PC-9 (cell line): ENCODE measurements at regions not wholly inside any gene's neighbourhood (a gene's known extent, or its start where the extent isn't known, plus 50 kb on each side); places are given as distances from the start of the nearest gene placed in this dataset.

Experiments used
- BruUV-seq: library from RNA; stranded (reverse); fragments of 400-500 nt; replicated peaks from 2 replicates; lab custom pipeline; 2021; lab: Mats Ljungman, UMichigan
- CTCF ChIA-PET: fragments of 300-600 bp; sonication (Branson Sonifier 250); formaldehyde crosslinking; loops from one replicate; lab custom pipeline; 2022; ENCODE audit warnings: antibody characterized with exemption; lab: Charles Lee
- POLR2A ChIA-PET: fragments of 300-600 bp; sonication (Branson Sonifier 250); formaldehyde crosslinking; loops from one replicate; lab custom pipeline; 2022; ENCODE audit warnings: antibody characterized with exemption; ENCODE audit not compliant: unreplicated experiment; lab: Charles Lee
- DNase-seq, 2 experiments: peaks; one replicate each; pipeline versions ENCODE4 v3.0.0 to v3.0.0-alpha.2; 2015 to 2022; ENCODE audit warnings: mixed read lengths in 1 of 2
- H2AFZ ChIP-seq: fragments of 200-600 bp; sonication (generic); 2 replicates; pipeline ENCODE4 v1.8.1; 2017; ENCODE audit warnings: antibody characterized with exemption
- H3F3A ChIP-seq: fragments of 200-600 bp; sonication (generic); 2 replicates; pipeline ENCODE4 v1.8.1; 2017; ENCODE audit warnings: antibody characterized with exemption, mild to moderate bottlenecking, low read depth; ENCODE audit not compliant: insufficient read depth
- H3K27ac ChIP-seq: fragments of 200-600 bp; sonication (generic); 2 replicates; pipeline ENCODE4 v1.6.1; 2016; ENCODE audit warnings: mixed run types
- H3K27me3 ChIP-seq: fragments of 200-600 bp; sonication (generic); 2 replicates; pipeline ENCODE4 v1.6.1; 2016; ENCODE audit warnings: low read depth, mixed run types; ENCODE audit not compliant: insufficient read depth
- H3K36me3 ChIP-seq: fragments of 200-600 bp; sonication (generic); 2 replicates; pipeline ENCODE4 v1.6.1; 2016; ENCODE audit warnings: low read depth, mixed run types
- H3K4me1 ChIP-seq: fragments of 200-600 bp; sonication (generic); replicated peaks from 2 replicates; pipeline ENCODE4 v1.6.1; 2016; ENCODE audit warnings: mixed run types; ENCODE audit not compliant: insufficient read depth
- H3K4me2 ChIP-seq: fragments of 200-600 bp; sonication (generic); 2 replicates; pipeline ENCODE4 v1.6.1; 2017; ENCODE audit warnings: mixed run types
- H3K4me3 ChIP-seq: fragments of 200-600 bp; sonication (generic); 2 replicates; pipeline ENCODE4 v1.6.1; 2016; ENCODE audit warnings: mixed run types
- H3K79me2 ChIP-seq: fragments of 200-600 bp; sonication (generic); 2 replicates; pipeline ENCODE4 v1.6.1; 2017; ENCODE audit warnings: low read depth, mixed run types
- H3K9me2 ChIP-seq: fragments of 200-600 bp; sonication (generic); 2 replicates; pipeline ENCODE4 v1.8.1; 2017; ENCODE audit warnings: mild to moderate bottlenecking; ENCODE audit not compliant: insufficient read depth
- H3K9me3 ChIP-seq: fragments of 200-600 bp; sonication (generic); 2 replicates; pipeline ENCODE4 v1.8.1; 2016; ENCODE audit warnings: low read depth; ENCODE audit not compliant: insufficient read depth
- H4K20me1 ChIP-seq: fragments of 200-600 bp; sonication (generic); 2 replicates; pipeline ENCODE4 v1.8.1; 2017; ENCODE audit not compliant: insufficient read depth
- EZH2 ChIP-seq: fragments of 200-600 bp; sonication (generic); IDR thresholded peaks from 2 replicates; pipeline ENCODE4 v1.8.0; 2017; ENCODE audit warnings: antibody characterized with exemption, low read depth
- intact Hi-C: fragments of 100-400 bp; cut with micrococcal nuclease; formaldehyde crosslinking; loops from one replicate; pipeline ENCODE4 v1.10.0; 2022; ENCODE audit not compliant: unreplicated experiment
- TF ChIP-seq, protein P1 (sequence below): fragments of 200-600 bp; sonication (generic); conservative IDR thresholded peaks from 2 replicates; pipeline ENCODE4 v1.6.1; 2017; ENCODE audit warnings: mixed run types, antibody characterized with exemption, mild to moderate bottlenecking, moderate library complexity

DNA sequence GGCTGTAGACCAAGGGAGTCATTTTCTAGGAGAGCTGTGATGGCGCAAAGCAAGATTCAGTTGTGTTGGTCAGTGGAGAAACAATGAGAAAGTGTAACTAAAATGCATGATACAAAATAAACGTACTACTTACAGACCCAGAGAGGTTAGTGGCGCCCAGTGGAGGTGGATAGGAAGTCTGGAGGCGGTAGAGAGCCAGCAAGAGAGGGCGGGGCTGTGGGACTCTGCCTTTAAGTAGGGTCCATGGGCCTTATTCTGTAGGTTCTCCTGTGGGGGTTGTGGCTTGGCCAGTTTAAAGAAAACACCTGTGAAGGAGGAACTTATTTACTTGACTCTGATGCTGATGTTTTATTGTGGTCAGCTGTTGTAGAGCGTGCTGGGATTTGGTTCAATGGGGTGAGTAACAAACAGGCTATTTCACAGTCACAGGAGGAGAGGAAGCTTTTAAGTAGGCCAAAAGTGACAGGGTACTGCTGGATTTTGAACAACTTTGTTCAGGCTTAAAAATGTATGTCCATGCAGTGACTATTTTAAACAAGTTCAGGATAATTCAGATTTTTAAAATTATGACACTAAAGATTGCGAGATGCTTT, 1097.7 kb downstream of the TMTC2 start:
- Histone ChIP-seq H3K4me1 (0 out of 2 replicates have a peak, but pooled peaks cover 3% of the 10 kb centered on the region), H3K79me2 (no peaks in the 10 kb centered on the region), H3K4me2 (no peak overlapping the region), H3K9me3 (no peaks in the 10 kb centered on the region), H3F3A (no peaks in the 10 kb centered on the region), H2AFZ (peak overlapping the region; percentile 58; the same call in 1 of the 2 replicates), H3K27me3 (no peaks in the 10 kb centered on the region), H3K9me2 (no peaks in the 10 kb centered on the region), H3K4me3 (no peak overlapping the region), H3K27ac (no peak overlapping the region), H3K36me3 (no peaks in the 10 kb centered on the region), H4K20me1 (no peaks in the 10 kb centered on the region)
- BruUV-seq: no TSS peak
- ChIA-PET POLR2A (no interaction called here), CTCF (no interaction called here)
- TF ChIP-seq, protein P1, sequence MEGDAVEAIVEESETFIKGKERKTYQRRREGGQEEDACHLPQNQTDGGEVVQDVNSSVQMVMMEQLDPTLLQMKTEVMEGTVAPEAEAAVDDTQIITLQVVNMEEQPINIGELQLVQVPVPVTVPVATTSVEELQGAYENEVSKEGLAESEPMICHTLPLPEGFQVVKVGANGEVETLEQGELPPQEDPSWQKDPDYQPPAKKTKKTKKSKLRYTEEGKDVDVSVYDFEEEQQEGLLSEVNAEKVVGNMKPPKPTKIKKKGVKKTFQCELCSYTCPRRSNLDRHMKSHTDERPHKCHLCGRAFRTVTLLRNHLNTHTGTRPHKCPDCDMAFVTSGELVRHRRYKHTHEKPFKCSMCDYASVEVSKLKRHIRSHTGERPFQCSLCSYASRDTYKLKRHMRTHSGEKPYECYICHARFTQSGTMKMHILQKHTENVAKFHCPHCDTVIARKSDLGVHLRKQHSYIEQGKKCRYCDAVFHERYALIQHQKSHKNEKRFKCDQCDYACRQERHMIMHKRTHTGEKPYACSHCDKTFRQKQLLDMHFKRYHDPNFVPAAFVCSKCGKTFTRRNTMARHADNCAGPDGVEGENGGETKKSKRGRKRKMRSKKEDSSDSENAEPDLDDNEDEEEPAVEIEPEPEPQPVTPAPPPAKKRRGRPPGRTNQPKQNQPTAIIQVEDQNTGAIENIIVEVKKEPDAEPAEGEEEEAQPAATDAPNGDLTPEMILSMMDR: no peak
- TF ChIP-seq EZH2: no peak
- no peak for DNase-seq
- intact Hi-C loops: no loop called here

DNA sequence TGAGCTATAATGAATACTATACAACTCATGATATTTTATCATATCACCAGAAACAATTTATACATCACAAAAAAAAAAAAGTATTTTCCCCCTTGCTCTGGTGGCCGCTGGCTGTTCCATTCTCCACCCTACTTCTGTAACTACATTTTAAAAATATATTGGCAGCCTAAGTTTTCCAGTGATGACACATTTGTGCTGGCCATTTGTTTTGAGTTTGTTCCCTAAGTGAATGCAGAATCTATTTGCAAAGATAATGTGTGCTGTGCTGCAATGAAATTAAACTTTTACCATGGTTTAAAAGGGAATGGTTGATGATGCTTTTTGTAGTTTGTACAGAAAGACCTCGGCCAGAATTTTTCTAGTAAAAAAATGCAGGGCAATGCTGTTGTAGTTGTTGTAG, 1092.8 kb downstream of the TMTC2 start:
- ChIA-PET CTCF (no interaction called here), POLR2A (no interaction called here)
- Histone ChIP-seq H3K4me1 (no peaks in the 10 kb centered on the region), H3K27me3 (no peaks in the 10 kb centered on the region), H2AFZ (no peak overlapping the region), H3K4me3 (no peak overlapping the region), H3F3A (no peaks in the 10 kb centered on the region), H3K9me3 (no peaks in the 10 kb centered on the region), H3K9me2 (no peaks in the 10 kb centered on the region), H3K27ac (no peak overlapping the region), H3K4me2 (no peak overlapping the region), H4K20me1 (no peaks in the 10 kb centered on the region), H3K36me3 (no peaks in the 10 kb centered on the region), H3K79me2 (no peaks in the 10 kb centered on the region)
- DNase-seq: no peak
- intact Hi-C loops: no loop called here
- TF ChIP-seq EZH2: no peak
- TF ChIP-seq, protein P1: no peak
- BruUV-seq: no TSS peak

DNA sequence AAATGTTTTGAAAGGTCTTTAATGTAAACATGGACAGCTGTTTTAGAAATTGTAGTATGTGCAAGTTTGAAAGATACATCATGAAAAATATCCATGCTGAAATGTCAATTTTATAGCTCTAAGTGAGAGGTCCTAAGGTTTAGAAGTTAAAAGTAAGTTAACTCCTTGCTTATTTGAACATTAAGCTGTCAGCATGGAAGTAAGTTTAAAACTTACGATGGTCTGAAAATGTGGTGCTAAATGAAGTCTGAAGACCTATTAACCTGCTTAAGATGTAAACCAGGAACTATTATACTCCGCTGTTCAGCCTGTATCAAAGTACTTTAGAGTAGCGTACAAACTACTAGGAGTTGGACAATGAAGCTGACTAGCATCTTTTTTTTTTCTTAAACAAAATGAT, 1082.4 kb downstream of the TMTC2 start:
- H3K27ac ChIP-seq: no peak overlapping the region
- no peaks in the 10 kb centered on the region for H4K20me1 ChIP-seq
- H3K9me2 ChIP-seq: no peaks in the 10 kb centered on the region
- no peaks in the 10 kb centered on the region for H3K4me1 ChIP-seq
- no peak overlapping the region for H3K4me3 ChIP-seq
- ChIA-PET POLR2A (no interaction called here), CTCF (no interaction called here)
- no peaks in the 10 kb centered on the region for H3K36me3 ChIP-seq
- BruUV-seq: no TSS peak
- H3K27me3 ChIP-seq: no peaks in the 10 kb centered on the region
- no peak overlapping the region for H3K4me2 ChIP-seq
- no peak for DNase-seq
- H3F3A ChIP-seq: no peaks in the 10 kb centered on the region
- intact Hi-C loops: no loop called here
- TF ChIP-seq, protein P1: no peak
- no peak for TF ChIP-seq EZH2
- H3K9me3 ChIP-seq: no peaks in the 10 kb centered on the region; the same call in 1 of the 2 replicates
- H3K79me2 ChIP-seq: no peaks in the 10 kb centered on the region
- H2AFZ ChIP-seq: no peak overlapping the region
